ENCODE measurements at regions not wholly inside any gene's neighbourhood (a gene's known extent, or its start where the extent isn't known, plus 50 kb on each side); places are given as distances from the start of the nearest gene placed in this dataset.
"Not testable (repeated sequence)": the region's sequence is repeated elsewhere in the genome, so short reads cannot be mapped to it uniquely, and the experiment has no call there.

- Histone ChIP-seq H3K4me3 (no peak overlapping the region), H3K36me3 (ENCODE audit: low read depth) (no peaks in the 10 kb centered on the region), H3K4me1 (ENCODE audit: low read depth) (no peaks in the 10 kb centered on the region), H3K9me3 (no peaks in the 10 kb centered on the region)
- no peak for TF ChIP-seq CTCF (IDR thresholded peaks at IDR 0.05)
- DNase-seq, result no peak
- intact Hi-C loops (cut with DNase I, micrococcal nuclease), result no loop called here
- no peak for ATAC-seq
Measured at GRCh38 chr1:101119289-101119688, 93.7 kb upstream of the DPH5 start.

- Histone ChIP-seq H3K36me3 (ENCODE audit: low read depth) (no peaks in the 10 kb centered on the region), H3K4me1 (ENCODE audit: low read depth) (no peaks in the 10 kb centered on the region), H3K9me3 (no peaks in the 10 kb centered on the region), H3K4me3 (no peak overlapping the region)
- ATAC-seq (no peak), DNase-seq (no peak)
- TF ChIP-seq CTCF (IDR thresholded peaks at IDR 0.05), result no peak
- intact Hi-C loops (cut with DNase I, micrococcal nuclease), result no loop called here
Measured at GRCh38 chr1:101116006-101116405, 90.4 kb upstream of the DPH5 start.

GRCh38 chr1:101115112-101115511 lies 89.5 kb upstream of the DPH5 start:
- DNase-seq (no peak), ATAC-seq (no peak)

GRCh38 chr1:101114128-101114527 lies 88.5 kb upstream of the DPH5 start:
- H3K4me1 ChIP-seq (ENCODE audit: low read depth); H3K4me3 ChIP-seq; ATAC-seq; H3K9me3 ChIP-seq; DNase-seq; intact Hi-C loops (cut with DNase I, micrococcal nuclease); H3K36me3 ChIP-seq (ENCODE audit: low read depth): not testable (repeated sequence)

More at GRCh38 chr1:101115112-101115511, 89.5 kb upstream of the DPH5 start:
- Histone ChIP-seq H3K36me3 (ENCODE audit: low read depth) (no peaks in the 10 kb centered on the region), H3K9me3 (no peaks in the 10 kb centered on the region), H3K4me3 (no peak overlapping the region), H3K4me1 (ENCODE audit: low read depth) (no peaks in the 10 kb centered on the region)
- no peak for TF ChIP-seq CTCF (IDR thresholded peaks at IDR 0.05)
- intact Hi-C loops (cut with DNase I, micrococcal nuclease), result no loop called here

- intact Hi-C loops (cut with DNase I, micrococcal nuclease), result no loop called here
- Histone ChIP-seq H3K4me1 (ENCODE audit: low read depth) (no peaks in the 10 kb centered on the region), H3K36me3 (ENCODE audit: low read depth) (no peaks in the 10 kb centered on the region), H3K4me3 (no peak overlapping the region), H3K9me3 (no peaks in the 10 kb centered on the region)
- TF ChIP-seq CTCF (IDR thresholded peaks at IDR 0.05), result no peak
- peak; percentile 88 for ATAC-seq
- DNase-seq, result peak; percentile 21 to 73 (median 31)
Measured at GRCh38 chr1:101112051-101112780, 86.6 kb upstream of the DPH5 start.

- intact Hi-C loops (cut with DNase I, micrococcal nuclease), result no loop called here
- DNase-seq, result no peak
- no peak for ATAC-seq
- no peaks in the 10 kb centered on the region for H3K36me3 ChIP-seq (ENCODE audit: low read depth)
- H3K9me3 ChIP-seq, result no peaks in the 10 kb centered on the region
- H3K4me1 ChIP-seq (ENCODE audit: low read depth), result no peaks in the 10 kb centered on the region
- no peak for TF ChIP-seq CTCF (IDR thresholded peaks at IDR 0.05)
- no peak overlapping the region for H3K4me3 ChIP-seq
Measured at GRCh38 chr1:101111461-101111860, 85.9 kb upstream of the DPH5 start.

Data from mucosa of descending colon (tissue), 3 donors.